ENCODE measurements at regions not wholly inside any gene's neighbourhood (a gene's known extent, or its start where the extent isn't known, plus 50 kb on each side); places are given as distances from the start of the nearest gene placed in this dataset.
"Not testable (repeated sequence)": the region's sequence is repeated elsewhere in the genome, so short reads cannot be mapped to it uniquely, and the experiment has no call there.

- peak; percentile 66 for DNase-seq (ENCODE audit: low spot score)
Observed at GRCh38 chr6:164085091-164086075, 670.9 kb downstream of the QKI start.

- no peak for DNase-seq (ENCODE audit: low spot score)
Observed at GRCh38 chr6:164079275-164079600, 664.7 kb downstream of the QKI start.

DNA sequence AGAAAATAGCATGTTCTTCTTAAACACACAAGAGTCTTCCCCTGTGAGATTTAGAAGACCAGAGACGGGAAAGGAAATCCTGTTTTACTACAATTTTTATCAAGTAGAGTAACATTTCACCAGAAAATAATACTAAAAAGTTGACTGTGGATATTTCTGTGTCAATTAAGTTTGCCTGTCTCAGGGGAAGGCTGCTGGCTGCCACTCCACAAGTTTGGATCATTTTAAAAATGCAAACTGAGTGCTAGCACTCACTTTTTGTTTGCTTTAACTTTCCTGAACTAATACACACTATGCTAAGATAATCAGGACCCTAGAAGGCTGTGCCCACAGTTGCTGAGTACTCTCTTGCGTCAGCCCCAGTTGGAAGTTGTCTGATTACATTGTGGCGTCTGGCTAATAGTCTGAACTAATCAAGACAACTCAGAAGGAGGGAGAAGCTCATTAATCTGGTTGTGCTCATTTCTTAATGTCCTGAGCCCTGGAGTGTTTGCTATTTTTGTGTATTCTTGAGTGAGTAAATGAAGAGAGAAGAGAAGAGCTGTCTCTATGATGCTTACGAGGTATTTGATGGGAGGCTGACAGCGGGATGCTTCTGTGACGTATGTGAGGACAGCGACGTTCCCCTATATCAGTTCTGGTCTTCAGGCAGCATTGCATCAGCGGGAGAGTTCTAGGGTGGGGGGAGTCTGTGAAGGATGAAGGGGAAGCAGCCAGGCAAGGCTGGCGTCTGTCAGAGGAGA is 664.2 kb downstream of the QKI start:
- DNase-seq (ENCODE audit: low spot score), result no peak

DNA sequence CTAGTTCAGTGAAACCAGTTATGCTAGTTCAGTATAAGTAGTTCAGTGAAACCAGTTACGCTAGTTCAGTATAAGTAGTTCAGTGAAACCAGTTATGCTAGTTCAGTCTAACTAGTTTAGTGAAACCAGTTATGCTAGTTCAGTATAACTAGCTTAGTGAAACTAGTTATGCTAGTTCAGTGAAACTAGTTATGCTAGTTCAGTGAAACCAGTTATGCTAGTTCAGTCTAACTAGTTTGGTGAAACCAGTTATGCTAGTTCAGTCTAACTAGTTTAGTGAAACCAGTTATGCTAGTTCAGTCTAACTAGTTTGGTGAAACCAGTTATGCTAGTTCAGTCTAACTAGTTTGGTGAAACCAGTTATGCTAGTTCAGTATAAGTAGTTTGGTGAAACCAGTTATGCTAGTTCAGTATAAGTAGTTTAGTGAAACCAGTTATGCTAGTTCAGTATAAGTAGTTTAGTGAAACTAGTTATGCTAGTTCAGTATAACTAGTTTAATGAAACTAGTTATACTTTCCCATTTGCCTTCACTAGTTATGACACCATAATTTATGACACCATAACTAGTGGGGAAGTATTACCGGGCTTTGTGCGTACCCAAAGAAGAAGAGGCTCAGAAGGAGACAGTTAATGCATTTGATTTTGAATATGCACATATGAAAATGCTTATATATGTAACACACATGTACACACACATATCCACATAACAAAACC is 662.5 kb downstream of the QKI start:
- DNase-seq (ENCODE audit: low spot score), result not testable (repeated sequence)

GRCh38 chr6:164075981-164076615 is 661.6 kb downstream of the QKI start:
- no peak for DNase-seq (ENCODE audit: low spot score)

GRCh38 chr6:164072240-164072666 is 657.7 kb downstream of the QKI start:
- no peak for DNase-seq (ENCODE audit: low spot score)

DNA sequence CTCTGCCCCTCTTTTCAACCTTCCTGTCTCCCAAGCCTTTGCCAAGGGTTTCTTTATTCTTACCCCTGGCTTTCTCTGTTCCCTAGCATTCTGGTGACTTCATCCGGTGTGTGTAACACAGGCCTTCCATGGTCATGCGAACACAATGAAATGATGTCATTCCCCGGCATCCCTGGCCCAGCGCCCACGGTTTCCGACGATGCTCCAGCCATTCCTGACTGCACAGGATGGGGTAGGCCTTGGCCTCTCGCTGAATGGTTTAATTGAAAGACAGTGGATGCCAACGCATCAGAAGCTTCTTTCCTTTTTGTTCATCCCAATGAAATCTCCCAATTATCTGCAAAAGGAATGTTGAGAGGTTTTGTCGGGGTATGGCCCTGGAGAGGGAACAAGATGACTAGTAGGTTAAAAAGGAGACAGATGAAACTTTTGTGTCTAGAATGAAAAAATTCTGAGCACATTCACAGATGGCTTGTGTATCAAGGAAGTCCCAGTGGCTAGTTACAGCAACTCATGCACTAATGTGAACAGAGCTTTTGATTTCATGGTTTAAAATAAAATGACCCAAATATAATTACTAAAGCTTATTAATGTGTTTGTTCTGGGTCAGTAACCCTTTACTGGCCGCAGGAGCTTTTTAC is 655.0 kb downstream of the QKI start:
- DNase-seq (ENCODE audit: low spot score), result no peak

GRCh38 chr6:164068527-164068926 is 654.0 kb downstream of the QKI start:
- DNase-seq (ENCODE audit: low spot score), result no peak

DNA sequence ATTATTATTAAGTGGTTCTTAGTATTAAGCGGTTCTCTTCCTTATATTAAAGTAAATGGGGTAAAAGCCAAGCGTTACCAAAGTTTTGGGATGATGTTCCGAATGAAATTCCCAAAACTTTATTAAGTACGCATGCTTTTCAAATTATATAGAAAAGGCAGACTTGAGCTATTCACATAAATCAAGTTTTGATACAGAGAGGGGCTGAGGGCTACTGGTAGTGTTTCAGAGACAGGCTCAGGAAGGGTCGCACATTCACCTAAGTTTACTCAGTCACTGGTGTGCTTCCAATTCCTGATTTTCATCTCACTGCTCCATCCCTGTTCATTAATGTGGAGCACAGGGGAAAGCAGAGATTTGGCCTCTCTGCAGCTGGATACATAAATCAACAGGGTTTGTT is 652.2 kb downstream of the QKI start:
- no peak for DNase-seq (ENCODE audit: low spot score)

DNA sequence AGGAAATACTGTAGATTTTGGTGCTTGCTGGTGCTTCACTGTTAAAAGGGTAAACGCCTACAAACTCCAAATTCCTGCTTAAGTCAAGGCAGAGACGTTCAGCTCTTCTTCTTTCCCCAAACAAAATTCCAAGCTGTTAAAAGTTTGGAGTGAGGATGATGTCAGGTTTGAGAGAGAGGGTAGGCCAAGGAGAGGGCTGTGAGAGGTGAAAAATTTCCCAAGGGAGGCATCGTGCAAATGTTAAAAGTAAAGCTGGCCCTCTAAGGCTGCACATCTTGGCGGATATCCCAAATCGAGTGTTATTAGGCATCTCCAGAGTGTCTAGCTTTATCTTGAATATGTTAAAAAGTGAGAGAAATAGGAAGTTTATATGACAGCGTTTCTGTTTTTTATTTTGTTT is 651.8 kb downstream of the QKI start:
- no peak for DNase-seq (ENCODE audit: low spot score)

DNA sequence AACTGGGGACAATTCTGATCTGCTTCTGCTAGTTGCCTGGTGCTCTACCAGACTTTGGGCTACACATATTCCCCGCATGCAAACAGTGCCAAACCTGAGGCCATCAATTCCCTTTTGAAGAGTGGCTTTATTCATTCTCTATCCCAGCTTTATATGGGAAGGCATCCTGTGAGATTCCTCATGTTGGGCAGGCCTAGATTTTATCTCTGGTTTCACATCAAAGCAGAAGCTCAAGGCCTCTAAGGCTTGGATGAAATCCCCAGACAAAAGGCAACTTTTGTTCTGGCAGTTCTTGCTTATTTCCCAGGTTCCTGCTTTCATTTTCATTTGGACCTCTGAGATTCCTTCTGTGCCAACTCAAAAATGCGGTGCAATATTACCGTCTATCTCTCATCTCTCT is 648.8 kb downstream of the QKI start:
- DNase-seq (ENCODE audit: low spot score), result no peak

GRCh38 chr6:164062872-164063271 is 648.4 kb downstream of the QKI start:
- no peak for DNase-seq (ENCODE audit: low spot score)

GRCh38 chr6:164057876-164058275 is 643.4 kb downstream of the QKI start:
- DNase-seq (ENCODE audit: low spot score), result no peak

- no peak for DNase-seq (ENCODE audit: low spot score)
Observed at GRCh38 chr6:164051427-164051826, 636.9 kb downstream of the QKI start.

- DNase-seq (ENCODE audit: low spot score), result no peak
Observed at GRCh38 chr6:164049517-164049988, 635.0 kb downstream of the QKI start.

GRCh38 chr6:164048840-164049516 is 634.5 kb downstream of the QKI start:
- DNase-seq (ENCODE audit: low spot score), result no peak

DNA sequence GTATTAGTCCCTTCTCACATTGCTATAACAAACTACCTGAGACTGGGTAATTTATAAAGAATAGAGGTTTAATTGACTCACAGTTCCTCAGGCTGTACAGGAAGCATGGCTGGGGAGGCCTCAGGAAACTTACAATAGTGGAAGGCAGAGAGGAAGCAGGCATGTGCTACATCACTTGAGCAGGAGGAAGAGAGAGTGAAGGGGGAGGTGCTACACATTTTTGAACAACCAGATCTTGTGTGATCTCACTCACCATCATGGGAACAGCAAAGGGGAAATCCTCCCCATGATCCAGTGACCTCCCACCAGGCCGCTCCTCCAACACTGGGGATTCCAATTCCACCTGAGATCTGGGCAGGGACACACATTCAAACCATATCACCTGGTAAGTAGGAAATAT is 630.6 kb downstream of the QKI start:
- DNase-seq (ENCODE audit: low spot score), result no peak

DNA sequence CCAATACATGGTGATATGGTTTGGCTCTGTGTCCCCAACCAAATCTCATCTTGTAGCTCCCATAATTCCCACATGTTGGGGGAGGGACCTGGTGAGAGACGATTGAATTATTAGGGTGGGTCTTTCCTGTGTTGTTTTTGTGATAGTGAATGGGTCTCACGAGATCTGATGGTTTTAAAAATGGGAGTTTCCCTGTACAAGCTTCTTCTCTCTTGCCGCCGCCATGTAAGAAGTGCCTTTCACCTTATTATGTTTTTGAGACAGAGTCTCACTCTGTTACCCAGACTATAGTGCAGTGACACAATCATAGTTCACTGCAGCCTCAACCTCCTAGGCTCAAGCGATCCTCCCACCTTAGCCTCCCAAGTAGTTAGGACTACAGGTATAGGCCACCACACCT is 629.1 kb downstream of the QKI start:
- DNase-seq (ENCODE audit: low spot score), result not testable (repeated sequence)

GRCh38 chr6:164042212-164042611 is 627.7 kb downstream of the QKI start:
- no peak for DNase-seq (ENCODE audit: low spot score)

DNA sequence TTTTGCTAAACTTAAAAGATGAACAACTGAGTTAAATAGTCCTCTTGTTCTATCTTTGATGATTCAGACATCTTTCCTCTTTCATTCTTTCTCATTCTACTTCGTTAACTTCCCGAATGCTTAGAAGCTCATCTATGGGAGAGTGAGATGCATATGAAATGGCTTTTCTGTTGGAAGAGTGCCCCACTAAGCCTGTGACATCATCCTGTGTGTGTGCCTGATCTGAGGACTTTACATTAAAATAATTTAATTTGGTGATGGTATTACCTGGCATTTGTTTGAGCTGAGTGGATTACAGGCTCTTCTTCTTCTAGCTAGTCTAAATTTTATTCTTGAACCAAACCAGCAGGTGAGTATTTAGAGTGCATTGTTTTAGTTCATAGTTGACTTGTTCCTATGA is 626.5 kb downstream of the QKI start:
- DNase-seq (ENCODE audit: low spot score), result no peak

Data from umbilical cord (tissue), 1 donor.